Smooth muscle cell (in vitro differentiated cells): ENCODE measurements at regions not wholly inside any gene's neighbourhood (a gene's known extent, or its start where the extent isn't known, plus 50 kb on each side); places are given as distances from the start of the nearest gene placed in this dataset.

Experiments
- DNase-seq: peaks from one replicate; lab custom pipeline; 2025; ENCODE audit not compliant: unreplicated experiment; lab: John Stamatoyannopoulos, UW
- H2AFZ ChIP-seq: fragments of 200-600 bp; sonication (generic); 2 replicates; pipeline ENCODE4 v1.6.0; 2016; ENCODE audit warnings: antibody characterized with exemption, low read depth, mild to moderate bottlenecking
- H3F3A ChIP-seq: fragments of 200-600 bp; sonication (generic); 2 replicates; pipeline ENCODE4 v1.6.0; 2017; ENCODE audit warnings: antibody characterized with exemption, low read depth
- H3K27ac ChIP-seq: fragments of 200-600 bp; sonication (generic); 2 replicates; pipeline ENCODE4 v1.5.1; 2016; ENCODE audit warnings: low read depth, mild to moderate bottlenecking
- H3K27me3 ChIP-seq: fragments of 200-600 bp; sonication (generic); 2 replicates; pipeline ENCODE4 v1.6.1; 2016; ENCODE audit warnings: low read depth, mild to moderate bottlenecking
- H3K36me3 ChIP-seq: fragments of 200-600 bp; sonication (generic); 2 replicates; pipeline ENCODE4 v1.5.1; 2016; ENCODE audit warnings: low read depth
- H3K4me1 ChIP-seq: fragments of 200-600 bp; sonication (generic); 2 replicates; pipeline ENCODE4 v1.5.1; 2016; ENCODE audit warnings: low read depth
- H3K4me2 ChIP-seq: fragments of 200-600 bp; sonication (generic); 2 replicates; pipeline ENCODE4 v1.6.0; 2016; ENCODE audit warnings: mild to moderate bottlenecking
- H3K4me3 ChIP-seq: fragments of 200-600 bp; sonication (generic); 2 replicates; pipeline ENCODE4 v1.5.1; 2016; ENCODE audit warnings: mild to moderate bottlenecking
- H3K79me2 ChIP-seq: fragments of 200-600 bp; sonication (generic); 2 replicates; pipeline ENCODE4 v1.6.0; 2016; ENCODE audit warnings: low read depth, mild to moderate bottlenecking
- H3K9ac ChIP-seq: fragments of 200-600 bp; sonication (generic); 2 replicates; pipeline ENCODE4 v1.6.0; 2016; ENCODE audit warnings: low read depth
- H3K9me3 ChIP-seq: fragments of 200-600 bp; sonication (generic); replicated peaks from 2 replicates; pipeline ENCODE4 v1.5.1; 2016; ENCODE audit warnings: low read depth
- H4K20me1 ChIP-seq: fragments of 200-600 bp; sonication (generic); 2 replicates; pipeline ENCODE4 v1.6.0; 2016; ENCODE audit warnings: low read depth
- WGBS: methylation state at CpG from one replicate; pipeline ENCODE4 v1.1.7; 2016; ENCODE audit warnings: low lambda C conversion rate; 5-methylcytosine and 5-hydroxymethylcytosine counted together
- TF ChIP-seq, protein P1 (sequence below): fragments of 200-600 bp; sonication (generic); IDR thresholded peaks from 2 replicates; pipeline ENCODE4 v1.5.1; 2017; ENCODE audit warnings: borderline replicate concordance, mild to moderate bottlenecking, antibody characterized with exemption; ENCODE audit not compliant: insufficient read depth, poor library complexity, severe bottlenecking

DNA sequence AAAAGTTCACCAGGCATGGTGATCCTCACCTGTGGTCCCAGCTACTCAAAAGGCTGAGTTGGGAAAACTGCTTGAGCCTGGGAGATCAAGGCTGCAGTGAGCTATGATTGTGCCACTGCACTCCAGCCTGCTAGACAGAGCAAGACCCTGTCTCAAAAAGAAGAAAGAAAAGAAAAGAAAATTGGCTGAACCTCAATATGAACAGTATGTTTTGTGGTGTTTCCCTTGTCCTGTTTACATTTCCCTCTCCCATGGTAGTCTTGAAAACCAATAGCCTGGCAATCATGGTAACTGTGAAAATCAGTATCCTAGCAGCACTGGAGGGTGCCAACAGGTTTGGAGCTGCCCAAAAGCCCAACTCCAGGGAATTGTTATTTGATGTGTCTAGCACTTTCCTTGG, 174.1 kb upstream of the NR4A3 start:
- Histone ChIP-seq H3K4me1 (no peaks in the 10 kb centered on the region), H4K20me1 (no peaks in the 10 kb centered on the region), H3K4me3 (no peak overlapping the region), H3K79me2 (no peaks in the 10 kb centered on the region), H3K27ac (no peak overlapping the region), H3K9ac (no peak overlapping the region), H3K9me3 (no peaks in the 10 kb centered on the region), H3K27me3 (no peaks in the 10 kb centered on the region), H3K36me3 (no peaks in the 10 kb centered on the region), H3F3A (no peaks in the 10 kb centered on the region), H2AFZ (no peak overlapping the region), H3K4me2 (no peak overlapping the region)
- TF ChIP-seq, protein P1, sequence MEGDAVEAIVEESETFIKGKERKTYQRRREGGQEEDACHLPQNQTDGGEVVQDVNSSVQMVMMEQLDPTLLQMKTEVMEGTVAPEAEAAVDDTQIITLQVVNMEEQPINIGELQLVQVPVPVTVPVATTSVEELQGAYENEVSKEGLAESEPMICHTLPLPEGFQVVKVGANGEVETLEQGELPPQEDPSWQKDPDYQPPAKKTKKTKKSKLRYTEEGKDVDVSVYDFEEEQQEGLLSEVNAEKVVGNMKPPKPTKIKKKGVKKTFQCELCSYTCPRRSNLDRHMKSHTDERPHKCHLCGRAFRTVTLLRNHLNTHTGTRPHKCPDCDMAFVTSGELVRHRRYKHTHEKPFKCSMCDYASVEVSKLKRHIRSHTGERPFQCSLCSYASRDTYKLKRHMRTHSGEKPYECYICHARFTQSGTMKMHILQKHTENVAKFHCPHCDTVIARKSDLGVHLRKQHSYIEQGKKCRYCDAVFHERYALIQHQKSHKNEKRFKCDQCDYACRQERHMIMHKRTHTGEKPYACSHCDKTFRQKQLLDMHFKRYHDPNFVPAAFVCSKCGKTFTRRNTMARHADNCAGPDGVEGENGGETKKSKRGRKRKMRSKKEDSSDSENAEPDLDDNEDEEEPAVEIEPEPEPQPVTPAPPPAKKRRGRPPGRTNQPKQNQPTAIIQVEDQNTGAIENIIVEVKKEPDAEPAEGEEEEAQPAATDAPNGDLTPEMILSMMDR: no peak
- DNase-seq: no peak

- TF ChIP-seq, protein P1: no peak
- Histone ChIP-seq H3K79me2 (no peaks in the 10 kb centered on the region), H3K4me3 (no peak overlapping the region), H4K20me1 (no peaks in the 10 kb centered on the region), H2AFZ (no peak overlapping the region), H3K9me3 (no peaks in the 10 kb centered on the region), H3K36me3 (no peaks in the 10 kb centered on the region), H3K9ac (no peak overlapping the region), H3K4me2 (no peak overlapping the region), H3F3A (no peaks in the 10 kb centered on the region), H3K4me1 (no peaks in the 10 kb centered on the region), H3K27me3 (no peaks in the 10 kb centered on the region), H3K27ac (no peak overlapping the region)
- DNase-seq: no peak
- WGBS: 93% methylated on average over 5 of the region's 5 CpGs
Observed at GRCh38 chr9:99650187-99650874, 171.4 kb upstream of the NR4A3 start.

DNA sequence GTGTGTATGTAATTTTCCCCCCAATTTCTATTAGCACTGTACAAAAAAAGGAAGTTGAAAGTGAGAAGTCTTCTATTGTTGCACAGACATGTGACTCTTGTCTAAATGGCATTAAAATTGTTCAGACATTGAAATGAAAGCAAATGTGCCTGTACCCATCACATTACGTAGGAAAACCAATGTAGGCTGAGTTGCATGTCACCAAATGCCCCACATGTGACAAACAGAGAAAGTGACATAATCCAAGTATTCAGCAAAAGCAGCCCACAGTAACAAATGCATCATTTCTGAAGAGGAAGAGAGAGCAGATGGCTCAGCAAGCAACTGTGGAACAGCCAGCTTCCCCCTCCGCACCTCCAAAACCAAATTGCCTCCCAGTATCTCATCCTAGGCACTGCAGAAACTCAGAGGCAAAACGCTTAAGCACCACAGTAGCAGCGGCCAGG, 161.5 kb upstream of the NR4A3 start:
- TF ChIP-seq, protein P1: no peak
- no peak overlapping the region for H3K4me2 ChIP-seq
- H3K4me3 ChIP-seq: no peak overlapping the region
- H3K36me3 ChIP-seq: no peaks in the 10 kb centered on the region
- no peaks in the 10 kb centered on the region for H3K9me3 ChIP-seq
- no peak overlapping the region for H3K27ac ChIP-seq
- no peaks in the 10 kb centered on the region for H3K4me1 ChIP-seq
- H3K9ac ChIP-seq: no peak overlapping the region
- DNase-seq: no peak
- no peaks in the 10 kb centered on the region for H4K20me1 ChIP-seq
- 80% methylated on average over 4 of the region's 4 CpGs for WGBS
- H2AFZ ChIP-seq: no peak overlapping the region
- H3K27me3 ChIP-seq: no peaks in the 10 kb centered on the region
- no peaks in the 10 kb centered on the region for H3K79me2 ChIP-seq
- no peaks in the 10 kb centered on the region for H3F3A ChIP-seq

DNA sequence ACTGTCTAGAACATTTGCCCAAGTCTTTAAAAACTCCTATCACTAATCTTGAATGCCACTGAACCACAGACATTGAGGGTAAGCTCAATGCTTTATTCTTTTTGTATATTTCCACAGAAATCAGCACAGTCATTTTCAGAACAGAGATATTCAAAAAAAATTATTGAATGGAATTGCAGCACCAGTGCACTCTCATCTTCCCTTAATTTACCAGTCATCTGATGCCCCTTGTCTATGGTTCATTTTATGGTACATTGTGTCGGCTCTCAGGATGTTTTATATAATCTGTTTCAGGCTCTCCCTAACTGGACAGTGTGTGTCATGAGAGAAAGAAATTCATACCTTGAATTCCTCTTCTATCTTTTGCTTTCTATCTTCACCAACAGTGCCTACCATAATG, 158.4 kb upstream of the NR4A3 start:
- H3K4me1 ChIP-seq: no peaks in the 10 kb centered on the region
- no peak overlapping the region for H3K4me2 ChIP-seq
- H2AFZ ChIP-seq: no peak overlapping the region
- TF ChIP-seq, protein P1: no peak
- no peaks in the 10 kb centered on the region for H3K36me3 ChIP-seq
- WGBS: 90% methylated on average over 1 of the region's 1 CpG
- no peak overlapping the region for H3K27ac ChIP-seq
- H3F3A ChIP-seq: no peaks in the 10 kb centered on the region
- no peak overlapping the region for H3K4me3 ChIP-seq
- H3K9me3 ChIP-seq: no peaks in the 10 kb centered on the region
- no peak for DNase-seq
- H3K27me3 ChIP-seq: no peaks in the 10 kb centered on the region
- H3K79me2 ChIP-seq: no peaks in the 10 kb centered on the region
- no peak overlapping the region for H3K9ac ChIP-seq
- no peaks in the 10 kb centered on the region for H4K20me1 ChIP-seq
